ENCODE measurements at regions not wholly inside any gene's neighbourhood (a gene's known extent, or its start where the extent isn't known, plus 50 kb on each side); places are given as distances from the start of the nearest gene placed in this dataset.

DNA sequence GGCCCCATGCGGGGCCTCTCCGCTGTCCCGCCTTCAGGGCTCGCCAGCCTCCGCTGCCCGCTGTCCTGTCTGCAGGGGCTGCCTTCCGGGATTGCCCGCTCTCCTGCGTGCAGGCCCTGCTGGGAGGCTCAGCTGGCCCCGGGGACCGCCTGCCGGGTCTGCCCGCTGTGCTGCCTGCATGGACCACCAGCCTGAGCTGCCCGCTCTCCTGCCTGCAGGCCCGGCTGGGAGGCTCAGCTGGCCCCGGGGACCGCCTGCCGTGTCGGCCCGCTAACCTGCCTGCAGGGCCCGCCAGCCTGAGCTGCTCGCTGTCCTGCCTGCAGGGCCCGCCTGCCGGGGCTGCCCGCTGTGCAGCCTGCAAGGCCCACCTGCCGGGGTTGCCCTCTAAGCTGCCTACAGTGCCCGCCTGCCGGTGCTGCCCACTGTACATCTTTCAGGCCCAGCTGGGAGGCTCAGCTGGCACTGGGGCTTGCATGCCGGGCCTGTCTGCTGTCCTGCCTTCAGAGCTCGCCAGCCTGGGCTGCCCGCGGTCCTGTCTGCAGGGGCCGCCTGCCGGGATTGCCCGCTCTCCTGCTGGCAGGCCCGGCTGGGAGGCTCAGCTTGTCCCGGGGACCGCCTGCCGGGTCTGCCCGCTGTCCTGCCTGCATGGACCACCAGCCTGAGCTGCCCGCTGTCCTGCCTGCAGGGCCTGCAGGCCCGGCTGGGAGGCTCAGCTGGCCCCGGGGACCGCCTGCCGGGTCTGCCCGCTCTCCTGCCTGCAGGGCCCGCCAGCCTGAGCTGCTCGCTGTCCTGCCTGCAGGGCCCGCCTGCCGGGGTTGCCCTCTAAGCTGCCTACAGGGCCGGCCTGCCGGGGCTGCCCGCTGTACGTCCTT lies 165.1 kb downstream of the GLRX3 start:
- TF ChIP-seq, protein P1, sequence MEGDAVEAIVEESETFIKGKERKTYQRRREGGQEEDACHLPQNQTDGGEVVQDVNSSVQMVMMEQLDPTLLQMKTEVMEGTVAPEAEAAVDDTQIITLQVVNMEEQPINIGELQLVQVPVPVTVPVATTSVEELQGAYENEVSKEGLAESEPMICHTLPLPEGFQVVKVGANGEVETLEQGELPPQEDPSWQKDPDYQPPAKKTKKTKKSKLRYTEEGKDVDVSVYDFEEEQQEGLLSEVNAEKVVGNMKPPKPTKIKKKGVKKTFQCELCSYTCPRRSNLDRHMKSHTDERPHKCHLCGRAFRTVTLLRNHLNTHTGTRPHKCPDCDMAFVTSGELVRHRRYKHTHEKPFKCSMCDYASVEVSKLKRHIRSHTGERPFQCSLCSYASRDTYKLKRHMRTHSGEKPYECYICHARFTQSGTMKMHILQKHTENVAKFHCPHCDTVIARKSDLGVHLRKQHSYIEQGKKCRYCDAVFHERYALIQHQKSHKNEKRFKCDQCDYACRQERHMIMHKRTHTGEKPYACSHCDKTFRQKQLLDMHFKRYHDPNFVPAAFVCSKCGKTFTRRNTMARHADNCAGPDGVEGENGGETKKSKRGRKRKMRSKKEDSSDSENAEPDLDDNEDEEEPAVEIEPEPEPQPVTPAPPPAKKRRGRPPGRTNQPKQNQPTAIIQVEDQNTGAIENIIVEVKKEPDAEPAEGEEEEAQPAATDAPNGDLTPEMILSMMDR (conservative IDR thresholded peaks at IDR 0.05) = no peak
- no peak overlapping the region for H4K5ac ChIP-seq (ENCODE audit: insufficient read length, low read depth, low read length)
- H3K27me3 Mint-ChIP-seq (ENCODE audit: low read depth) = peaks cover 3% of the 10 kb centered on the region

More for the DNA sequence above, 165.1 kb downstream of the GLRX3 start:
- Histone ChIP-seq H2BK12ac (ENCODE audit: insufficient read length, low read depth, low read length) (no peak overlapping the region), H3K14ac (ENCODE audit: insufficient read depth, low read length) (no peak overlapping the region), H4K8ac (replicated peaks; ENCODE audit: insufficient read length, low read depth, low read length) (no peak overlapping the region), H3K4me2 (ENCODE audit: insufficient read depth, insufficient read length, low read length) (no peak overlapping the region), H3K23me2 (ENCODE audit: insufficient read length, low read depth, low read length, poor library complexity, severe bottlenecking) (no peaks in the 10 kb centered on the region), H3K56ac (ENCODE audit: insufficient read length, low read depth, low read length) (no peak overlapping the region), H2BK5ac (ENCODE audit: insufficient read length, low read length) (no peak overlapping the region), H2BK20ac (ENCODE audit: low read depth, low read length, poor library complexity, severe bottlenecking) (no peak overlapping the region), H3K79me1 (ENCODE audit: insufficient read depth, low read depth, low read length, poor library complexity, severe bottlenecking) (no peaks in the 10 kb centered on the region), H3K23ac (ENCODE audit: insufficient read length, low read depth, low read length) (no peak overlapping the region), H3K27me3 (ENCODE audit: insufficient read depth, low read length) (no peaks in the 10 kb centered on the region), H3K9me3 (ENCODE audit: control insufficient read depth, low read depth, low read length) (peaks cover 53% of the 10 kb centered on the region), H3K4me1 (ENCODE audit: insufficient read depth, low read length) (no peaks in the 10 kb centered on the region), H2BK120ac (ENCODE audit: low read depth, low read length, poor library complexity, severe bottlenecking) (no peak overlapping the region), H4K91ac (ENCODE audit: insufficient read length, low read depth, low read length) (no peak overlapping the region), H3K79me2 (ENCODE audit: insufficient read depth, low read length) (no peaks in the 10 kb centered on the region), H3K27ac (ENCODE audit: insufficient read length, low read depth, low read length) (no peak overlapping the region), H3K9ac (ENCODE audit: extremely low read depth, insufficient read length, low read length) (no peak overlapping the region), H3T11ph (ENCODE audit: low read length) (no peak overlapping the region), H2AFZ (ENCODE audit: low read length) (no peak overlapping the region), H4K20me1 (ENCODE audit: control insufficient read depth, insufficient read depth, insufficient read length) (no peaks in the 10 kb centered on the region), H3K18ac (ENCODE audit: insufficient read length, low read depth, low read length) (no peak overlapping the region), H3K4ac (ENCODE audit: low read depth, low read length) (no peak overlapping the region), H2BK15ac (ENCODE audit: low read depth, low read length) (no peak overlapping the region), H2AK5ac (ENCODE audit: insufficient read length, low read length) (no peak overlapping the region)
- H3K36me3 Mint-ChIP-seq (ENCODE audit: insufficient read depth in 1 of 3, low read depth in 3 of 3) = peaks cover 12 to 36% (median 14%) of the 10 kb centered on the region in 3 experiments
- no peak overlapping the region for H3K4me3 Mint-ChIP-seq
- no peak overlapping the region for H3K27ac Mint-ChIP-seq
- no peak for DNase-seq
- no CpG with 5 or more reads among the region's 54 CpGs for WGBS (ENCODE audit: extremely low coverage, insufficient read length, low lambda C conversion rate)
- H3K9me3 Mint-ChIP-seq = peaks cover 76 to 84% of the 10 kb centered on the region in 2 experiments
- H3K4me1 Mint-ChIP-seq = no peaks in the 10 kb centered on the region

Data from H9 (cell line).